ENCODE measurements at regions not wholly inside any gene's neighbourhood (a gene's known extent, or its start where the extent isn't known, plus 50 kb on each side); places are given as distances from the start of the nearest gene placed in this dataset.

GRCh38 chr22:27388090-27388600 lies 413.4 kb downstream of the MN1 start:
- H3K4me3 ChIP-seq (ENCODE audit: low read length), result no peak overlapping the region
- TF ChIP-seq CTCF (conservative IDR thresholded peaks at IDR 0.05; ENCODE audit: low read depth, low read length), result no peak
- no peak for DNase-seq (ENCODE audit: low read depth)

- no peak overlapping the region for H3K4me3 ChIP-seq (ENCODE audit: low read length)
- TF ChIP-seq CTCF (conservative IDR thresholded peaks at IDR 0.05; ENCODE audit: low read depth, low read length), result no peak
Observed at GRCh38 chr22:27389727-27390075, 411.9 kb downstream of the MN1 start.

GRCh38 chr22:27391092-27391770 lies 410.3 kb downstream of the MN1 start:
- H3K4me3 ChIP-seq (ENCODE audit: low read length), result no peak overlapping the region
- no peak for DNase-seq (ENCODE audit: low read depth)
- TF ChIP-seq CTCF (conservative IDR thresholded peaks at IDR 0.05; ENCODE audit: low read depth, low read length), result no peak

More at GRCh38 chr22:27389727-27390075, 411.9 kb downstream of the MN1 start:
- no peak for DNase-seq (ENCODE audit: low read depth)

- H3K4me3 ChIP-seq (ENCODE audit: low read length), result no peak overlapping the region
- TF ChIP-seq CTCF (conservative IDR thresholded peaks at IDR 0.05; ENCODE audit: low read depth, low read length), result no peak
- DNase-seq (ENCODE audit: low read depth), result no peak
Observed at GRCh38 chr22:27393371-27393770, 408.2 kb downstream of the MN1 start.

GRCh38 chr22:27394806-27395404 lies 406.7 kb downstream of the MN1 start:
- H3K4me3 ChIP-seq (ENCODE audit: low read length), result no peak overlapping the region
- no peak for TF ChIP-seq CTCF (conservative IDR thresholded peaks at IDR 0.05; ENCODE audit: low read depth, low read length)
- no peak for DNase-seq (ENCODE audit: low read depth)

- H3K4me3 ChIP-seq (ENCODE audit: low read length), result no peak overlapping the region
- no peak for TF ChIP-seq CTCF (conservative IDR thresholded peaks at IDR 0.05; ENCODE audit: low read depth, low read length)
- DNase-seq (ENCODE audit: low read depth), result no peak
Observed at GRCh38 chr22:27397036-27397953, 404.3 kb downstream of the MN1 start.
